HG03521 (cell line): ENCODE measurements at regions not wholly inside any gene's neighbourhood (a gene's known extent, or its start where the extent isn't known, plus 50 kb on each side); places are given as distances from the start of the nearest gene placed in this dataset.
A peak's percentile ranks its signal among the peaks of the same experiment; 100 is the strongest.
"Not testable (repeated sequence)": the region's sequence is repeated elsewhere in the genome, so short reads cannot be mapped to it uniquely, and the experiment has no call there.

Experiments
- ATAC-seq: cut with Tn5 transposase; IDR thresholded peaks from one replicate; pipeline ENCODE4 v1.9.1; 2021; ENCODE audit warnings: mild to moderate bottlenecking, moderate library complexity; ENCODE audit not compliant: unreplicated experiment

GRCh38 chr5:177664737-177665136 lies 64.8 kb downstream of the B4GALT7 start:
- not testable (repeated sequence) for ATAC-seq

- ATAC-seq, result not testable (repeated sequence)
Measured at GRCh38 chr5:177665172-177665571, 65.2 kb downstream of the B4GALT7 start.

GRCh38 chr5:177665960-177666359 lies 66.0 kb downstream of the B4GALT7 start:
- ATAC-seq, result not testable (repeated sequence)

- ATAC-seq, result peak; percentile 26
Measured at GRCh38 chr5:177671035-177671754, 71.3 kb downstream of the B4GALT7 start.

- ATAC-seq, result peak; percentile 54
Measured at GRCh38 chr5:177671755-177672690, 72.1 kb downstream of the B4GALT7 start.
